ENCODE measurements at regions not wholly inside any gene's neighbourhood (a gene's known extent, or its start where the extent isn't known, plus 50 kb on each side); places are given as distances from the start of the nearest gene placed in this dataset.

DNA sequence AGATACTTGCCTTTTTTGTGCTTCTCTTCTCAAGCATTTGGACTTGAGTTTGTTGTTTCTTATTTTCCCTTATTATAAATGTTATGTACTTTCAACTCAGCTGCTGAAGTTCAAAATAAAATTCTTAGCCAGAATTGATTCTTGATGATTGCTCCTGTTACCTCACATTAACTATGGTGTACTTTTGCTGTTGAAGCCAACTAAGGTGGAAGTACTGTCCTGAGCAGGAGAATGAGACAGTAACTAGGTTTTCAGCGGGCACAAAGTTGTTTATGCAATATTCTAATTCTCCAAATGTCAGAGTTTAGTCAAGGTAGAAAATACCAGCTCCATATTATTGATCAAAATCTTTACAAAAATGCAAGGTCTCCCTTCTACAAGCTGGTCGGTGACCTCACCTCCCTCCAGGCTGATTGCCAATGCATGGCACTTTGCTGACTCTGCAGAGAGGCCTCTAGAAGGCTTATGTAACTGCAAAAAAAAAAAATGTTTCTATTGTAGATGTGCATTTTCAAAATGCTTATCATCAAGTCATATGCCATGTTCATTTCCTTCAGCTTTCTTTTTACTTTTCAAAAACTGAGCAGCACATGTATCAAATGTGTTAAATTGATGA is 1783.5 kb upstream of the WWC1 start:
- Mint-ChIP-seq H3K4me1 (ENCODE audit: insufficient read depth, unreplicated experiment) (no peaks in the 10 kb centered on the region), H3K36me3 (ENCODE audit: insufficient read depth, unreplicated experiment) (no peaks in the 10 kb centered on the region)

GRCh38 chr5:166509085-166509484 is 1782.4 kb upstream of the WWC1 start:
- H3K36me3 Mint-ChIP-seq (ENCODE audit: insufficient read depth, unreplicated experiment): no peaks in the 10 kb centered on the region
- no peaks in the 10 kb centered on the region for H3K4me1 Mint-ChIP-seq (ENCODE audit: insufficient read depth, unreplicated experiment)
- H3K27ac Mint-ChIP-seq (ENCODE audit: low read depth, unreplicated experiment): no peak overlapping the region
- H3K27me3 Mint-ChIP-seq (ENCODE audit: insufficient read depth, unreplicated experiment): peaks cover 10% of the 10 kb centered on the region
- peak; percentile 71 for DNase-seq (ENCODE audit: unreplicated experiment)
- CTCF ChIA-PET: no interaction called here
- POLR2A ChIA-PET: no interaction called here
- BruUV-seq (replicated peaks): no TSS peak
- TF ChIP-seq CTCF (IDR thresholded peaks at IDR 0.05; ENCODE audit: unreplicated experiment): no peak
- intact Hi-C loops (cut with micrococcal nuclease): loop anchor here (10.0 kb wide), 1 partner anchor 874 kb away; no protein-coding TSS in a partner anchor
- no peaks in the 10 kb centered on the region for H3K9me3 Mint-ChIP-seq (ENCODE audit: unreplicated experiment)
- H3K4me3 Mint-ChIP-seq (ENCODE audit: unreplicated experiment): no peak overlapping the region

More for the DNA sequence above, 1783.5 kb upstream of the WWC1 start:
- ChIA-PET POLR2A (interaction anchor here (0.6 to 0.7 kb wide), 2 partner anchors 103 to 542 kb away, joined by 3 read pairs; no protein-coding TSS in a partner anchor), CTCF (interaction anchor here (0.6 to 2.1 kb wide), 7 partner anchors 9 to 1175 kb away, joined by 3 to 8 read pairs (median 4); no protein-coding TSS in a partner anchor)
- no TSS peak for BruUV-seq (replicated peaks)
- intact Hi-C loops (cut with micrococcal nuclease): loop anchor here (10.0 kb wide), 1 partner anchor 873 kb away; no protein-coding TSS in a partner anchor
- no peak for TF ChIP-seq CTCF (IDR thresholded peaks at IDR 0.05; ENCODE audit: unreplicated experiment)
- DNase-seq (ENCODE audit: unreplicated experiment): no peak
- no peak overlapping the region for H3K27ac Mint-ChIP-seq (ENCODE audit: low read depth, unreplicated experiment)
- no peaks in the 10 kb centered on the region for H3K27me3 Mint-ChIP-seq (ENCODE audit: insufficient read depth, unreplicated experiment)
- no peak overlapping the region for H3K4me3 Mint-ChIP-seq (ENCODE audit: unreplicated experiment)
- H3K9me3 Mint-ChIP-seq (ENCODE audit: unreplicated experiment): no peaks in the 10 kb centered on the region

- no peak for DNase-seq (ENCODE audit: unreplicated experiment)
- Mint-ChIP-seq H3K27ac (ENCODE audit: low read depth, unreplicated experiment) (no peak overlapping the region), H3K9me3 (ENCODE audit: unreplicated experiment) (no peaks in the 10 kb centered on the region), H3K4me1 (ENCODE audit: insufficient read depth, unreplicated experiment) (no peaks in the 10 kb centered on the region), H3K4me3 (ENCODE audit: unreplicated experiment) (no peak overlapping the region), H3K36me3 (ENCODE audit: insufficient read depth, unreplicated experiment) (no peaks in the 10 kb centered on the region), H3K27me3 (ENCODE audit: insufficient read depth, unreplicated experiment) (peaks cover 51% of the 10 kb centered on the region)
- CTCF ChIA-PET: interaction anchor here (0.5 kb wide), 1 partner anchor 1151 kb away, joined by 4 read pairs; no protein-coding TSS in a partner anchor
- intact Hi-C loops (cut with micrococcal nuclease): no loop called here
- POLR2A ChIA-PET: no interaction called here
- BruUV-seq (replicated peaks): no TSS peak
- TF ChIP-seq CTCF (IDR thresholded peaks at IDR 0.05; ENCODE audit: unreplicated experiment): no peak
Measured at GRCh38 chr5:166517976-166518375, 1773.5 kb upstream of the WWC1 start.

DNA sequence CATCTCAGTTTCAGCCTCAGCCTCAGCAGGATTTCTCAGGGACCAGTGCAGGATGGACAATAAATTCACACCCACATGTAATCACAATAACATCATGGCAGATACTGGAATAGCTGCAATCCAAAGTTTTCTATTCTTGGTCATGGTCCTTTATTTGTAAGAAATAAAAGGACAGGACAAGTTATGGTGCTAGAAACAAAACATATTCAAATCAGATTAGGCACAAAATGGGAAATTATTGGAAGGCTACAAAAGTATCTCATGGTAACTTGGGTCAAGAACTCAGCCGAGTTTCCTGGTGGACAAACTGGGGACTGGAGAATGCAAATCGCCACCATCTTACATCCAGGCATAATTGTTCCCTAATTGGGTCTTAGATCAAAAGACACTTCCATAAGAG is 1768.2 kb upstream of the WWC1 start:
- no peak for DNase-seq (ENCODE audit: unreplicated experiment)
- Mint-ChIP-seq H3K27me3 (ENCODE audit: insufficient read depth, unreplicated experiment) (peaks cover 10% of the 10 kb centered on the region), H3K4me3 (ENCODE audit: unreplicated experiment) (no peak overlapping the region), H3K4me1 (ENCODE audit: insufficient read depth, unreplicated experiment) (no peaks in the 10 kb centered on the region), H3K27ac (ENCODE audit: low read depth, unreplicated experiment) (no peak overlapping the region), H3K9me3 (ENCODE audit: unreplicated experiment) (no peaks in the 10 kb centered on the region), H3K36me3 (ENCODE audit: insufficient read depth, unreplicated experiment) (no peaks in the 10 kb centered on the region)
- intact Hi-C loops (cut with micrococcal nuclease): no loop called here
- CTCF ChIA-PET: interaction anchor here (0.6 to 1.0 kb wide), 3 partner anchors 17 to 209 kb away, joined by 3 read pairs; no protein-coding TSS in a partner anchor
- BruUV-seq (replicated peaks): no TSS peak
- POLR2A ChIA-PET: no interaction called here
- TF ChIP-seq CTCF (IDR thresholded peaks at IDR 0.05; ENCODE audit: unreplicated experiment): no peak

Data from MCF 10A (cell line).